ENCODE measurements at regions not wholly inside any gene's neighbourhood (a gene's known extent, or its start where the extent isn't known, plus 50 kb on each side); places are given as distances from the start of the nearest gene placed in this dataset.

- DNase-seq (ENCODE audit: low read depth in 1 of 2, low spot score in 1 of 2), result no peak
Observed at GRCh38 chr15:31151301-31152233, 50.0 kb upstream of the TRPM1 start.

- no peak for DNase-seq (ENCODE audit: low read depth in 1 of 2, low spot score in 1 of 2)
Observed at GRCh38 chr15:31153531-31153930, 52.0 kb upstream of the TRPM1 start.

- DNase-seq (ENCODE audit: low read depth in 1 of 2, low spot score in 1 of 2), result no peak
Observed at GRCh38 chr15:31155151-31155550, 53.6 kb upstream of the TRPM1 start.

- no peak for DNase-seq (ENCODE audit: low read depth in 1 of 2, low spot score in 1 of 2)
Observed at GRCh38 chr15:31156226-31156625, 54.7 kb upstream of the TRPM1 start.

- no peak for DNase-seq (ENCODE audit: low read depth in 1 of 2, low spot score in 1 of 2)
Observed at GRCh38 chr15:31156808-31157207, 55.3 kb upstream of the TRPM1 start.

- DNase-seq (ENCODE audit: low read depth in 1 of 2, low spot score in 1 of 2), result no peak
Observed at GRCh38 chr15:31157644-31158069, 56.1 kb upstream of the TRPM1 start.

- no peak for DNase-seq (ENCODE audit: low read depth in 1 of 2, low spot score in 1 of 2)
Observed at GRCh38 chr15:31158858-31159569, 57.5 kb upstream of the TRPM1 start.

- no peak for DNase-seq (ENCODE audit: low read depth in 1 of 2, low spot score in 1 of 2)
Observed at GRCh38 chr15:31159837-31160236, 58.3 kb upstream of the TRPM1 start.

GRCh38 chr15:31160297-31160696 is 58.8 kb upstream of the TRPM1 start:
- no peak for DNase-seq (ENCODE audit: low read depth in 1 of 2, low spot score in 1 of 2)

GRCh38 chr15:31160740-31161495 is 59.4 kb upstream of the TRPM1 start:
- DNase-seq (ENCODE audit: low read depth in 1 of 2, low spot score in 1 of 2), result no peak

GRCh38 chr15:31161951-31162350 is 60.4 kb upstream of the TRPM1 start:
- no peak for DNase-seq (ENCODE audit: low read depth in 1 of 2, low spot score in 1 of 2)

- DNase-seq (ENCODE audit: low read depth in 1 of 2, low spot score in 1 of 2), result no peak
Observed at GRCh38 chr15:31162721-31163510, 61.4 kb upstream of the TRPM1 start.

- no peak for DNase-seq (ENCODE audit: low read depth in 1 of 2, low spot score in 1 of 2)
Observed at GRCh38 chr15:31163769-31164572, 62.4 kb upstream of the TRPM1 start.

GRCh38 chr15:31164573-31164912 is 63.0 kb upstream of the TRPM1 start:
- no peak for DNase-seq (ENCODE audit: low read depth in 1 of 2, low spot score in 1 of 2)

GRCh38 chr15:31169558-31169957 is 68.0 kb upstream of the TRPM1 start:
- no peak for DNase-seq (ENCODE audit: low read depth in 1 of 2, low spot score in 1 of 2)

GRCh38 chr15:31171731-31172130 is 70.2 kb upstream of the TRPM1 start:
- no peak for DNase-seq (ENCODE audit: low read depth in 1 of 2, low spot score in 1 of 2)

GRCh38 chr15:31172606-31173005 is 71.1 kb upstream of the TRPM1 start:
- no peak for DNase-seq (ENCODE audit: low read depth in 1 of 2, low spot score in 1 of 2)

- DNase-seq (ENCODE audit: low read depth in 1 of 2, low spot score in 1 of 2), result no peak
Observed at GRCh38 chr15:31173790-31174450, 72.4 kb upstream of the TRPM1 start.

GRCh38 chr15:31175484-31175883 is 74.0 kb upstream of the TRPM1 start:
- DNase-seq (ENCODE audit: low read depth in 1 of 2, low spot score in 1 of 2), result no peak

- DNase-seq (ENCODE audit: low read depth in 1 of 2, low spot score in 1 of 2), result no peak
Observed at GRCh38 chr15:31177951-31178350, 76.4 kb upstream of the TRPM1 start.
